Stromal cell of bone marrow (primary cell): ENCODE measurements at regions not wholly inside any gene's neighbourhood (a gene's known extent, or its start where the extent isn't known, plus 50 kb on each side); places are given as distances from the start of the nearest gene placed in this dataset.
"Not testable (repeated sequence)": the region's sequence is repeated elsewhere in the genome, so short reads cannot be mapped to it uniquely, and the experiment has no call there.

Source experiments
- DNase-seq: peaks from one replicate; pipeline ENCODE4 v3.0.0-alpha.2; 2012; ENCODE audit warnings: low read depth

GRCh38 chr3:187536185-187536584, 134.0 kb downstream of the SST start:
- DNase-seq, result no peak

DNA sequence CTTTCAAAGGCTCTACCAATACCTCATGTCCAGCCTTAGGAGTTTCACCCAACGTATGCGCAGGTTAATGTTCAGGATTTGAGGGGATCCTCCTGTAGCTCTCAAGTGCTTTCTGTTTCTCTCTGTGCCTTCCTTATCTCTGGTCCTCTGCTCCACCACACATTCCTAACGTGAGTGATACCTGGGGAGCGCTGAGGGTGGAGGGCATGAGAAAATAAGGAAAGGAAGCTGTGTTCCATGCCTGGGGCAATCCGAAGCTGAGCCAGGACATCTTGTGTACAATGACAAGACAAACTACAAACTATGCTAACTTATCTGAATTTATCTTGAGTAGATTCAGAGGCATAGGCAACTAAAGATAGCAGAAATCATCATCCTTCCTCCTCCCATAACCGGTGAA, 136.4 kb downstream of the SST start:
- no peak for DNase-seq

DNA sequence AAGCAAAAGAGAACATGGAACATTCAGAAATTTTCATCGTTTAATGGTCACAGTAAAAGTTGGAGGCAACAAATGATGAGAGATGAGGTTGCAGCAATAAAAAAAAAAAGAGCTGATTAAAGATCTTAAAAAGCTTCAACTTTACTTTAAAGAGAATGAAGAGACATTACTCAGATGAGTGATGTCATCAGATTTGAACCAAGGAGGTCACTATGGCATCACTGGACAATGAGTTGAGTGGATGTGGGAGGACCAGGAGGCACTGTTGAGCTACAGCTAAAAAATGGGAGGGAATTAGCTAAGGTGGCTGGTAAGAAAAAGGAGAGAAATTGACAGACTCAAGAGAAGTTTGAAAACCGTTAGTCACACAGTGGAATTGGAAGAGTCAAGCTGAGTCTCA, 138.4 kb downstream of the SST start:
- DNase-seq, result no peak

DNA sequence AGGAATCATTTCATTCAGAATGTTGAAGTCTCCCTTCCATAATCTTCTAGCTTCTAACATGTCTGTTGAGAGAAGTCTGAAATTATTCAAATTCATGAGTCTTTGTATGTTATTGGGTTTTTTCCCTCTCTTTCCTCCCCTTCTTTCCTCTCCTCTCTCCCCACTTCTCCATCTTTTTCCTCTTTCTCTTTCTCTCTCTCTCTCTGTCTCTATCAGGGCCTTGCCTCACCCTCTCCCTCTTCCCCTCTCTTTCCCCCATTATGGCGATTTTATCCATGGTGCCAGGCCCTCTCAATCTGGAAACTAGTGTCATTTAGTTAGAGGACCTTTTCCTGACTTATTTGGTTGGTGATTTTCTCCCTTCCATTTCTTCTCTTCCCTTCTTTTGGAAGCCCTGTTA, 147.3 kb downstream of the SST start:
- DNase-seq, result no peak

DNA sequence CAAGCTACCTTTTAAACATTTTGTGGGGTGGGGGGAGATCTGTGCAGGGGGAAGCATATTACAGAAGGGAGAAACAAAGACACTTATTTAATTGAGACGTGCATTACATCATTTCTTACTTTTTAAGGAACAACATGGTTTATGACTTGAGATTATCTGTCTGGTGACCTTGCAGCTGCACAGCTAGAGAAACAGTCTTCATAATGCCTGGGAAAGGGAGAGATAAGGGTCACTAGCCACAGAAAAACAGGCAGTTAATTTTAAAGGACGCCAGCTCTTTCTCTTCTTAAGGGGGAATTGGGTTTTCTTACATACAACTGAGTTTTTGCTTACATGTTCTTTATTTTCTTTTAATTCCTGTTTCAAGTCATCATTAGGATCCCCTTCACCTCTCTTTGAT, 147.9 kb downstream of the SST start:
- no peak for DNase-seq

- DNase-seq, result no peak
Observed at GRCh38 chr3:187521546-187521945, 148.6 kb downstream of the SST start.

DNA sequence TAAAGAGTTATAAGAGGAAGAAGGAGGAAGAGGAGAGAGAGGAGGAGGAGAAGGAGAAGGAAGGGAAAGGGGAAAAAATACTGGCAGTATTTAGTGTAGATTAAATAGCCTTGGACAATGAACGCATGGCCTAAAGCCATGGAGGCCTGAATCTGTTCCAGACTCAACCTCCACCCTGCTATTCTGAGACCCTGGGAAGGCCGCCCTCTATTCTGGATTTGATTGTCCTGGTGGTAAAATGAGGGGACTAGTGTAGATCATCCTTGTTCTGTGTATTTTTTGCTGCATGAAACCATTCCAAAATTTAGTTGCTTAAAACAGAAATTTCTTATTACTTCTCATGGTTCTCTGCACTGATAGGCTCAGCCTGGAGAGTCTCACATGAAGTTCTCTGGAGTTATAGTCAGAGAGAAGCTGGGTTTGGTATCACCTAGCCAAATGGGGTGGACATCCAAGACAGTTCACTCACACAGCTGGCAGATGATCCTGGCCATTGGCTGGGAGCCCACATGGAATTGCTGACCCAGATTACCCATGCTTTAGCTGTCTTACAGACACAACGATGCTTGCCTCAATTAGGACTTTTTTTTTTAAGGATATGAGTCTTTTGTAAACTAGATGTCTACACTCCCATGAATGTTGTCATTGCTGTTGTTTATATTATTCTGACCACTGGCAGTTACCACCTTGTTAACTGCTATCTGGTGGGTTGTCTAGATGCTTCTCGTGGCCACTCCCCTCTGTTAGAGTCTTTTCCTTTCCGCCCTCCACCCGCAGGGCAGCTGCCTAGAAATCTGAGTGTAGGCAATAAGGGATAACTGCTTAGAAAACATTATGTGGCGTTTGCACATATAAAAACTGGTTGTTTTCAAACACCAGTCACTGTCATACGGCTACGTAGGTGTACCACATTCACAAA, 149.9 kb downstream of the SST start:
- no peak for DNase-seq

DNA sequence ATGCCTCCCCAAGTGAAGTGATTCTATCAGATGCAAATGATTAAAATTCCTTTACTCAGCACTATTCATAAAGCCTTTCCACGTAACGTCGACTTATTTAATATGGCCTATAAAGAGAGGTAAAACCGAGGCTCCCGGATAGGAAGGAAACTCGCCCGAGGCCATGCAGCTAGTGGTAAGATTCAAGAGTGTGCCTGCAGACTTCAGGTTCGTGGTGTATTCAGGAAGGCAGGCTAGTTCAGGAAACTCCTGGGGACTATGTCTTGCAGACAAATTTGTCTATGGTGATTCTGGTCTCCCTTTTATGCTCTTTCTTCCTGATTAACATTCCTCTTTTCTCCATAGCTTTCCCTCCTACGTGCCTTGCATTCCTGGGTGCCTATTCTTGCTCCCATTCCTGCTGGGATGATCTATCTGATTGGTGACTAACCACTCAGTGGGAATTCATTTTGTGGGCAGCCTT, 150.7 kb downstream of the SST start:
- DNase-seq, result no peak

- no peak for DNase-seq
Observed at GRCh38 chr3:187518616-187519015, 150.4 kb downstream of the RTP4 start.

DNA sequence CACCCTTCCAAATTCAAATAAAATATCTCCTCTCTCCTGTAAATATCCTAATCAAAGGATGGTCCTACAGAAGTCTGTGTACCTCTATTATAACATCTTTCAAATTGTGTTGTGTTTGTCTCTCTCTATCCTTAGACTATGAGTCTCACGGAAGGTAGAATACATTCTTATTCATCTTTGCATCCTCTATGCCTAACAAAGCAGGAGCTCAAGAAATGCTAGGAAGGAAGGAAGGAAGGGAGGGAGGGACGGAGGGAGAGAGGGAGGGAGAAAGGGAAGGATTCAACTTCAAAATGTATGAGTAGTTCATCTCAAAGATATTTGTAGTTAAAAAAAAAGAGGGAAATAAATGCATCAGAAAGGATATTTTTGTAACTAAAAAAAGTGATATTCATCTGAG, 150.0 kb downstream of the RTP4 start:
- no peak for DNase-seq

GRCh38 chr3:187516446-187517185, 148.4 kb downstream of the RTP4 start:
- no peak for DNase-seq

DNA sequence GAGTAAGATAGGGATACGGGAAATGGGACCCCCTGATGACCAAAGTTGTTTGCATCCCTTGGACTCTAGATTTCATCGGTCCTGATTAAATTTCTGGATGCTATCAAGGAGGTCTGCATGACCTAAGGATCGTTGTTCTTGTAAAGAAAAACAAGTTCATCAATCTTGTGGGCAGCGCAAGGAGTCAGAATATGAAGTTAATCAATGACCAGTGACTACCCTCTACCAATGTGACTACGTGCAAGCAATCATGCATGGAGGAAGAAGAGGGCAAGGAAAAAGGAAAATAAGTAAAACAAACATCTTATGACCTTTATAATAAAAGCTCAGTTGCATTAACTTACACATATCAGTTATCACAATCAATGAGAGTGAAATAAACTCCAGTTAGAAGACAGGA, 139.7 kb downstream of the RTP4 start:
- no peak for DNase-seq

DNA sequence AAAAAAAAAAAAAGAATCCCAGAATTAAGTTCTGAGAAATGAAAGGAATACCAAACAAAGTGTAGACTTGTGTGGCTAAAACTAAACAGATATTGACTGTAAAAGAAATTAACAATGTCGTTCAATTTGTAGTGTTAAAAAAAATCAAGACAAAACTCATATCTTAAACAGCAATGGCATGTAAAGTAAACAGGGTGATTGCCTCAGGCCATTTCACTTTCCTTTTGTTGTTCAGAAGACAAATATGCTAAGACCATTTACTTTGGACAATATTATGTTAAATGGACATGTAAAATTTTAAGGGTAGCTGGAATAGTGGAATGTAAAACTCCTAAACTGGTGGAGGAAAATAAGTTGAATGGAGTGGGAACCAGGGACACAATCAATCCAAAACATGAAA, 139.1 kb downstream of the RTP4 start:
- DNase-seq, result no peak

- no peak for DNase-seq
Observed at GRCh38 chr3:187504435-187504834, 136.2 kb downstream of the RTP4 start.

DNA sequence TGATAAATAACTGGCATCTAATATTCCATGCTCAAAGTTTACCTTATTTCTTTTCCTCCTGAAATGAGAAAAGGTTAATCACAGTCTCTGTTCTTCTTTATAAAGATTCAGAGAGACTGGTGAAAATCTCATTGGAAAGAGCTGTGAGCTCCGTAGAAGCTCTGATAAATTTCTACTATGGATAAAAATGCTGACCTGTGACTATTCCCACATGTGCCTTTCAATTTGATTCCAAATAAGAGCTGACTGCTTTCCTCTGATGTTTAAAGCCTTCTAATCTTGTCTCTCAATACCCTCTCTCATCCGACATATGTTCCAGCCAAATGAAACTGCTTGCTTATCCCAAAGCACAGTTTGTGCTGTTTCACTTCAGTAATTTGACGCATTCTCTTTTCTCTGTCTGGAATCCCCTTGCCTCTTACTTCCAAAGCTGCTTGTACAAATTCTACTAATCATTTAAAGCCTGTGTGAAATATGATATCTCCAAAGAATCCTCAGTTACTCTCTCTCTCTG, 130.1 kb downstream of the RTP4 start:
- DNase-seq, result no peak

GRCh38 chr3:187497052-187497451, 128.9 kb downstream of the RTP4 start:
- DNase-seq, result no peak

- not testable (repeated sequence) for DNase-seq
Observed at GRCh38 chr3:187494056-187494455, 125.9 kb downstream of the RTP4 start.

DNA sequence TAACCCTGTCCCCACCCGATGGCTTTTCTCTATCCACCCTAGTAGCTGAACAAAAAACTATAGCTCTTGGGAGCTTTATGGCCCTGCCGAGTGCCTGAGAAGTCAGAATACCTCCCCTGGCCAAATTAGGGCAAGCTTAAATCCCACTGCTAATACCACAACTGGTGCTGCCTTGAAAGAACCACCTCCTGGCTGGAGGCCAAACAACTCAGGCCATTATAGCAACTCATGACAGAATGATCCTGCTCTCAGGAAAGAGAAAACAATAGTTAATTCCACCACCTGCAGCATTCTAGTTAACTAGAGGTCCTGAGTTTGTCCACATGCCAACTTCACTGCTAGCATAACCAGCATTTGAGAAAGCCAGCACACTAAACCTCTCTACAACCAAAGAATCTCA, 123.2 kb downstream of the RTP4 start:
- no peak for DNase-seq

GRCh38 chr3:187490366-187490765, 122.2 kb downstream of the RTP4 start:
- DNase-seq, result no peak

GRCh38 chr3:187484547-187485295, 116.5 kb downstream of the RTP4 start:
- DNase-seq, result no peak

DNA sequence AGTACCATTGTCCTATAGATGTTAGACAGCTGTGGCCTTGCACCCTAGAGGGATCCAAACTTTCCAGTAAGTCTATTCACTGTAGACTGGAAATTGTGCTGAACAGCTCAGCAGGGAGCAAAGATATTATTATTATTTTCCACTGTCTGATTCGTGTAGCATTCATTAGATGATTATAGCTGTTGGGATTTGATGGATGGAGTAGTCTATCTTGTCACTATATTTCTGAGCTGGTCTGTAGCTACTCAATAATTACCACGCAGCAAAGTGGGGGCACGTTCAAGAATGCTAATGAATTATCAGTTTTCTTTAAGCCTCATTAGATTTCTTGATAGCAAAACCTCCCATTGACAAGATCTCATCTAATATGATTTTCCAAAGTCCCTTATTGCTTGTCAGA, 113.2 kb downstream of the RTP4 start:
- no peak for DNase-seq

GRCh38 chr3:187475613-187476012, 107.4 kb downstream of the RTP4 start:
- not testable (repeated sequence) for DNase-seq
